ENCODE measurements at regions not wholly inside any gene's neighbourhood (a gene's known extent, or its start where the extent isn't known, plus 50 kb on each side); places are given as distances from the start of the nearest gene placed in this dataset.

- TF ChIP-seq ZNF274 (IDR thresholded peaks at IDR 0.05; ENCODE audit: low read depth, low read length): no peak
- no peak overlapping the region for H3K4me3 ChIP-seq (ENCODE audit: low read length)
Observed at GRCh38 chr3:159640225-159640624, 348.4 kb upstream of the IL12A start.

GRCh38 chr3:159643406-159643805, 345.2 kb upstream of the IL12A start:
- no peak for TF ChIP-seq ZNF274 (IDR thresholded peaks at IDR 0.05; ENCODE audit: low read depth, low read length)
- no peak overlapping the region for H3K4me3 ChIP-seq (ENCODE audit: low read length)

- no peak overlapping the region for H3K4me3 ChIP-seq (ENCODE audit: low read length)
- TF ChIP-seq ZNF274 (IDR thresholded peaks at IDR 0.05; ENCODE audit: low read depth, low read length): no peak
Observed at GRCh38 chr3:159645874-159646273, 342.8 kb upstream of the IL12A start.

- TF ChIP-seq ZNF274 (IDR thresholded peaks at IDR 0.05; ENCODE audit: low read depth, low read length): no peak
- no peak overlapping the region for H3K4me3 ChIP-seq (ENCODE audit: low read length)
Observed at GRCh38 chr3:159649951-159650350, 338.7 kb upstream of the IL12A start.

- TF ChIP-seq ZNF274 (IDR thresholded peaks at IDR 0.05; ENCODE audit: low read depth, low read length): no peak
- no peak overlapping the region for H3K4me3 ChIP-seq (ENCODE audit: low read length)
Observed at GRCh38 chr3:159650726-159651125, 337.9 kb upstream of the IL12A start.

GRCh38 chr3:159652452-159652851, 336.2 kb upstream of the IL12A start:
- H3K4me3 ChIP-seq (ENCODE audit: low read length): no peak overlapping the region
- TF ChIP-seq ZNF274 (IDR thresholded peaks at IDR 0.05; ENCODE audit: low read depth, low read length): no peak

- no peak overlapping the region for H3K4me3 ChIP-seq (ENCODE audit: low read length)
- no peak for TF ChIP-seq ZNF274 (IDR thresholded peaks at IDR 0.05; ENCODE audit: low read depth, low read length)
Observed at GRCh38 chr3:159654183-159655134, 334.2 kb upstream of the IL12A start.

- H3K4me3 ChIP-seq (ENCODE audit: low read length): no peak overlapping the region
- TF ChIP-seq ZNF274 (IDR thresholded peaks at IDR 0.05; ENCODE audit: low read depth, low read length): no peak
Observed at GRCh38 chr3:159655202-159655601, 333.4 kb upstream of the IL12A start.

- no peak for TF ChIP-seq ZNF274 (IDR thresholded peaks at IDR 0.05; ENCODE audit: low read depth, low read length)
- no peak overlapping the region for H3K4me3 ChIP-seq (ENCODE audit: low read length)
Observed at GRCh38 chr3:159657176-159657575, 331.5 kb upstream of the IL12A start.

GRCh38 chr3:159657629-159658028, 331.0 kb upstream of the IL12A start:
- no peak overlapping the region for H3K4me3 ChIP-seq (ENCODE audit: low read length)
- no peak for TF ChIP-seq ZNF274 (IDR thresholded peaks at IDR 0.05; ENCODE audit: low read depth, low read length)

- no peak overlapping the region for H3K4me3 ChIP-seq (ENCODE audit: low read length)
- no peak for TF ChIP-seq ZNF274 (IDR thresholded peaks at IDR 0.05; ENCODE audit: low read depth, low read length)
Observed at GRCh38 chr3:159660326-159660725, 328.3 kb upstream of the IL12A start.

- no peak for TF ChIP-seq ZNF274 (IDR thresholded peaks at IDR 0.05; ENCODE audit: low read depth, low read length)
- H3K4me3 ChIP-seq (ENCODE audit: low read length): no peak overlapping the region
Observed at GRCh38 chr3:159660901-159661300, 327.7 kb upstream of the IL12A start.

- TF ChIP-seq ZNF274 (IDR thresholded peaks at IDR 0.05; ENCODE audit: low read depth, low read length): no peak
- no peak overlapping the region for H3K4me3 ChIP-seq (ENCODE audit: low read length)
Observed at GRCh38 chr3:159662549-159662948, 326.1 kb upstream of the IL12A start.

GRCh38 chr3:159664006-159664405, 324.6 kb upstream of the IL12A start:
- no peak for TF ChIP-seq ZNF274 (IDR thresholded peaks at IDR 0.05; ENCODE audit: low read depth, low read length)
- no peak overlapping the region for H3K4me3 ChIP-seq (ENCODE audit: low read length)

- no peak overlapping the region for H3K4me3 ChIP-seq (ENCODE audit: low read length)
- no peak for TF ChIP-seq ZNF274 (IDR thresholded peaks at IDR 0.05; ENCODE audit: low read depth, low read length)
Observed at GRCh38 chr3:159664653-159665052, 324.0 kb upstream of the IL12A start.
